ENCODE measurements at regions not wholly inside any gene's neighbourhood (a gene's known extent, or its start where the extent isn't known, plus 50 kb on each side); places are given as distances from the start of the nearest gene placed in this dataset.

DNA sequence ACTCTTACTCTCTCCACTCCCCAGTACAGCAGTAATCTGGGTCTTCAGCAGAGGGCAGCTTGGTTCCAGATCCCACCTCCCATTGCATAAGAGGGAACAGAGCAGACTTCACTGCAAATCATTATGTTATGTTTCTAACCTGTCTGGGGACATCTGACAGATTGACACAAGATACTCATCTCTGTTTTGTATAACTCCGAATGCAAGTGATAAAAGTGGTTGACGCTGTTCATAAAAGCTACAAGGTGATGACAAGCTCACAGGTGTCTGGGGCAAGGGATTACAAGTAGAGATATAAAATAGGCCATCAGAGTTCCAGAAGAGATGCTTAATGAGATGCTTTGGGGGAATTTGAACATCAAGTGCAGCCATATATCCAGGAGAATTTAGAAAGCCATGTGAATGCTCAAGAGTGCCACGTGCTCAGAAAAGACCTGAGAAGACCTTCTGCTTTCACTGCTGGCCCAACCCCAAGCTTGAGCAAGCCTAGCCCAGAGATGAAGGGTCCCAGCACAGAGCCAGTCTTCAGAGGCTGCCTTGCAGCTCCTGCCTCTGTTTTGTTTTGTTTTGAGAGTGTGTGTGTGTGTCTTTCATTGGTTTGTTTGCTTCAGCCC lies 80.6 kb downstream of the VSTM2A start:
- DNase-seq: no peak

Measured in islet precursor cell (in vitro differentiated cells).